Activated CD8-positive, alpha-beta memory T cell treated with anti-CD3 and anti-CD28 coated beads, Interleukin-2, amount 10 ng/mL, durations not matched to agents 7 days and 5 days (primary cell): ENCODE measurements at regions not wholly inside any gene's neighbourhood (a gene's known extent, or its start where the extent isn't known, plus 50 kb on each side); places are given as distances from the start of the nearest gene placed in this dataset.
"Not testable (repeated sequence)": the region's sequence is repeated elsewhere in the genome, so short reads cannot be mapped to it uniquely, and the experiment has no call there.

ENCODE experiments used
- ATAC-seq: fragments of 150-1000 bp; cut with Tn5 transposase; one replicate; pipeline ENCODE4 v1.10.0; 2021; ENCODE audit warnings: moderate library complexity
- CTCF ChIA-PET: fragments of 350-600 bp; sonication (Branson Sonifier 250); formaldehyde crosslinking; loops from one replicate; lab custom pipeline; 2021; ENCODE audit warnings: antibody characterized with exemption; lab: Charles Lee
- DNase-seq: peaks from one replicate; pipeline ENCODE4 v3.0.0-alpha.2; 2020
- H3K27ac Mint-ChIP-seq: one replicate; pipeline ENCODE4 v1.8.0; 2021; ENCODE audit warnings: mild to moderate bottlenecking, mixed read lengths
- H3K27me3 Mint-ChIP-seq: one replicate; pipeline ENCODE4 v1.8.0; 2021; ENCODE audit warnings: mixed read lengths
- H3K36me3 Mint-ChIP-seq: one replicate; pipeline ENCODE4 v1.8.0; 2021; ENCODE audit warnings: mild to moderate bottlenecking, mixed read lengths
- H3K4me1 Mint-ChIP-seq: one replicate; pipeline ENCODE4 v1.8.0; 2021; ENCODE audit warnings: mixed read lengths
- H3K4me3 Mint-ChIP-seq: one replicate; pipeline ENCODE4 v1.8.0; 2021; ENCODE audit warnings: mild to moderate bottlenecking, moderate library complexity, mixed read lengths
- H3K9me3 Mint-ChIP-seq: one replicate; pipeline ENCODE4 v1.8.0; 2022; ENCODE audit warnings: low read depth, mixed read lengths

DNA sequence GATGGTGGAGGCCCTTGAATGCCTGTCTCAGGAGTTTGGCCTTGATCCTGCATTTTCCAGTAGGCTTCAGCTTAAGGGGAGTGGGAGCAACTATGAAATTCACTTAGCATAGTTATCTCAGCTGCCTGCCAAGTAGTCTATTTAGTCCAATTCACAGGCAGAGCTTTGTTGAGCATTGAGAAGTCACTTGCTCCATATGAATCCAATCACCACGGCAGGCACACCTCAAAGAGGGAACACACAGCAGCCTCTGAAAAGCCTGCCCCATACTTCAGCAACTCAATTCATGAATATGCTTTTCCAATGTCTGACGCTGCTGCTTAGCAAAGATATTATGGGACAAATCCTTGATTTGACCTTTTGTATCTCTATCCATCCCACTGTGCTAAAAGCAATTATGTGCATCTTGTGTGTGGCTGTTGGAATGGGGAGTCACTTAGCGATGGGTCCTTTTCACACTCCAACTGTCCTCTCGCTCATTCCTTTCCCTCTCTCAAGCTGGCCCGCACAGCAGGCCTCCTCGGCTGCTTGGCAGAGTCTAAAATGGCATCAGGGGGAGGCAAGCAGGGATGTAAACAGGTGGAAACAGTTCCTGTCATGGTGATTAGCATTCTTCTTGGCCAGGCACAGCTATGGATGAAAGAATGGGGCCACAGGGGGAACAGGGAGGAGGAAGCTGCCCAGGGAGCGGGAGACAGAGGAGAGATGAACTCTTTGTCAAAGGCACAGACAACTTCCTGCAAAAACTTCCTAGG lies 56.0 kb upstream of the LRPPRC start:
- Mint-ChIP-seq H3K4me1 (no peaks in the 10 kb centered on the region), H3K9me3 (no peaks in the 10 kb centered on the region), H3K27me3 (no peaks in the 10 kb centered on the region), H3K4me3 (no peak overlapping the region), H3K27ac (no peak overlapping the region), H3K36me3 (no peaks in the 10 kb centered on the region)
- ATAC-seq (no peak), DNase-seq (no peak)
- CTCF ChIA-PET = interaction anchor here (3.3 kb wide), 1 partner anchor 8 kb away, joined by 16 read pairs; no protein-coding TSS in a partner anchor

DNA sequence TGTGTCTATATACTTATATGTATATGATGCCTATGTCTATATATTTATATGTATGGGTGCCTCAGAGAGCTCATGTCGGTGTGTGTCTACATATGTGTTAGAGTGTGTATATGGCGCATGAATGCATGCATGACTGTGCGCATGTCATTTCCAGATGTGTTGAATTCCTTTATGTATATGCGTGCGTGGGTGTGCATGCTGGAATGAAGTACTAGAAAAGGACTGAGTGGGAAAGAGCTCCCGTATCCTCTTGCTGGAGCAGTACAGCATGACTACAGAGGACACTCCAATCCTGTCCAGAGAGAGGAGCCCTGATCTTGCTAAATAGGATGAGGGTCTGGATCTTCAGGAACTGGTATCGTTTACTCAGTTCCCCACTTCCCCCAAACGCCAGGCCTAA lies 56.8 kb upstream of the LRPPRC start:
- Mint-ChIP-seq H3K27ac (no peak overlapping the region), H3K9me3 (no peaks in the 10 kb centered on the region), H3K36me3 (no peaks in the 10 kb centered on the region), H3K4me3 (no peak overlapping the region), H3K4me1 (no peaks in the 10 kb centered on the region), H3K27me3 (no peaks in the 10 kb centered on the region)
- ATAC-seq (no peak), DNase-seq (no peak)
- CTCF ChIA-PET = interaction anchor here (1.6 to 3.3 kb wide), 2 partner anchors 9 to 10 kb away, joined by 4 to 16 read pairs; no protein-coding TSS in a partner anchor

DNA sequence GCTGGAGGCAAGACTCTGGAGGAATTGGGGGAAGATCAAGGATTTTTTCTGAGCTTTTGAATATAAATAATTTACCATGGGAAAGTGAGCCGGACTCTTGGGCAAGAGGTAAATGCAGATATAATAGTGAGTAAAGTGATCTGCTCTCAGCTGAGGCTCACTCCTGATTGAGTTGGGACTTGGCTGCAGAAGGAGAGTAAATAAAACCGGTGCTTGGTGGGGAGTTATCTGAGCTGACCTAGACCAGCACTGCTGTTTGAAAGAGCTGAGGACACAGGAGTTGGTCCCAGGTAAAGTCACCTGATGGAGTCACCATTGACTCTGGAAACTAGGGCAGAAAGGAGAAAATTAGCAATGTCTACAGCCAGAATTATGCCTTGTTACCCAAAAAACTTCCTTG lies 57.3 kb upstream of the LRPPRC start:
- Mint-ChIP-seq H3K27me3 (no peaks in the 10 kb centered on the region), H3K4me1 (no peaks in the 10 kb centered on the region), H3K27ac (no peak overlapping the region), H3K4me3 (no peak overlapping the region), H3K9me3 (no peaks in the 10 kb centered on the region), H3K36me3 (no peaks in the 10 kb centered on the region)
- CTCF ChIA-PET = interaction anchor here (1.6 to 3.3 kb wide), 2 partner anchors 9 to 10 kb away, joined by 4 to 16 read pairs; no protein-coding TSS in a partner anchor
- no peak for DNase-seq
- no peak for ATAC-seq

DNA sequence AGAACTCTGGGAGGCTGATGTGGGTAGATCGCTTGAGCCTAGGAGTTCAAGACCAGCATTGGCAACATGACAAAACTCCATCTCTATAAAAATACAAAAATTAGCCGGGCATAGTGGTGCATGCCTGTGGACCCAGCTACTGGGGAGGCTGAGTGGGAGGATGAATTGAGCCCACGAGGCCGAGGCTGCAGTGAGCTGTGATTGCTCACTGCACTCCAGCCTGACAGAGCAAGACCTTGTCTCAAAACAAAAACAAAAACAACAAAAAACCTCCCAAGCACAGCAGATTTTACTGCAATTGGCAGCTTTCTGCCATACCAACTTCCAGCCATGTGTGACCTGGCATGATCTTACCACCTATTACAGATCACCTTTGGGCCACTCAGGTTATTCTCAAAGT lies 57.7 kb upstream of the LRPPRC start:
- Mint-ChIP-seq H3K4me3 (no peak overlapping the region), H3K4me1 (no peaks in the 10 kb centered on the region), H3K9me3 (no peaks in the 10 kb centered on the region), H3K36me3 (no peaks in the 10 kb centered on the region), H3K27ac (no peak overlapping the region), H3K27me3 (no peaks in the 10 kb centered on the region)
- ATAC-seq = no peak
- no peak for DNase-seq
- CTCF ChIA-PET = interaction anchor here (1.6 to 3.3 kb wide), 2 partner anchors 9 to 10 kb away, joined by 4 to 16 read pairs; no protein-coding TSS in a partner anchor

DNA sequence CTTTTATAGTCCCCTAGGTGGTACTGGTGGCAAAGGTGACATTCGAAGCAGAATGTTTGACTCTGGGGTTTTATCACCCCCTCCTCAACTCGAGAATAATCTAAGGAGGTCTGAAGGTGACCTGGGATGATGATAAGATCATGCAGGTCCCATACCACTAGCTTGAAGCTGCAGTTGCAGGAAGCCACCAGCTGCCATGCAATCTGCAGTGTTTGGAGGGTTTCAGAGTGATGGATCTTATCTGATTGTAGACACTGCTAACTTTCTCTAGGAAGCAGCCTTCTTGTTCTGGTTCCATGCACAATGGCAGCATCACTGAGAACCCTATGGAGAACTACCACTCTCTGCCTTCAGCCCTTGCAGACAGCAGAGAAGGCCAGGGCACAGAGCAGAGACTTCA lies 59.4 kb upstream of the LRPPRC start:
- no peaks in the 10 kb centered on the region for H3K27me3 Mint-ChIP-seq
- no peaks in the 10 kb centered on the region for H3K36me3 Mint-ChIP-seq
- CTCF ChIA-PET = interaction anchor here (1.5 kb wide), 1 partner anchor 26 kb away, joined by 3 read pairs; no protein-coding TSS in a partner anchor
- no peaks in the 10 kb centered on the region for H3K9me3 Mint-ChIP-seq
- no peak overlapping the region for H3K4me3 Mint-ChIP-seq
- DNase-seq (no peak), ATAC-seq (no peak)
- no peaks in the 10 kb centered on the region for H3K4me1 Mint-ChIP-seq
- no peak overlapping the region for H3K27ac Mint-ChIP-seq

DNA sequence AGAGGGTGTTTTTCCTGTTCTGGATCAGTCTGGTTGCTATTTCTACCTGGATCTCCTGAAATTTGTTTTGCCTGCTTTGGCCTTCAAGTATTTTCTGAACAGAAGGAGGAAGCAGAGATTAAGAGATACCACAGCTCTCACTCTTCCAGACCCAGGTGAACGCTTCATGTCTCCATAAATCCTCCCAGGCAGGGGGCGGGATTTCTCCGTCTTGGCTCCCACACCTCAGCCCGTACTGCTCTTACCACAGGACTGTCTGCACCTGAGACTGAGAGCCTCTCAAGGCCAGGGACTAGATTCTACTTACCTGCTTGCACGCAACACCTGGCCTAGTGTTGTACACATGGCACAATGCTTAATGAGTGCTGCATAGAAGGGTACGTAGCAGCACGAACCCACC lies 59.9 kb upstream of the LRPPRC start:
- no peak for ATAC-seq
- no peak for DNase-seq
- Mint-ChIP-seq H3K9me3 (no peaks in the 10 kb centered on the region), H3K4me1 (no peaks in the 10 kb centered on the region), H3K4me3 (no peak overlapping the region), H3K27ac (no peak overlapping the region), H3K27me3 (no peaks in the 10 kb centered on the region), H3K36me3 (no peaks in the 10 kb centered on the region)
- CTCF ChIA-PET = interaction anchor here (1.5 kb wide), 1 partner anchor 26 kb away, joined by 3 read pairs; no protein-coding TSS in a partner anchor

DNA sequence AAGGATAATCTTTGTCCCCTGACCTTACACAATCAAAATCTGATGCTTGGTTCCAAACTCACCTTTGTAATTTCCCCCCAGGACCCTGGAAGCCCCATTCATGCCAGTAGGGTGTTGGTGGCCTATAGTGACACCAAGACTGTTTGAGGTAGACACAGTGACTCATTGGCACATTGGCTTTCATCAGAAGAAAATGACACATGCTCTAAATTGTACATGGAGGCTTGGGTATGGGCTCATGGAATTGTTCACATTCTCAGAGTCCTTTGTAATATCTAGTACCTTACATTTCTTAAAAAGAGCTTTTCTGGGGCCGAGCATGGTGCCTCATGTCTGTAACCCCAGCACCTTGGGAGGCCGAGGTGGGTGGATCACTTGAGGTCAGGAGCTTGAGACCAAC lies 61.2 kb upstream of the LRPPRC start:
- no peak overlapping the region for H3K4me3 Mint-ChIP-seq
- ATAC-seq (no peak), DNase-seq (no peak)
- H3K9me3 Mint-ChIP-seq = no peaks in the 10 kb centered on the region
- no peak overlapping the region for H3K27ac Mint-ChIP-seq
- H3K27me3 Mint-ChIP-seq = no peaks in the 10 kb centered on the region
- H3K4me1 Mint-ChIP-seq = no peaks in the 10 kb centered on the region
- H3K36me3 Mint-ChIP-seq = no peaks in the 10 kb centered on the region
- CTCF ChIA-PET = interaction anchor here (0.8 kb wide), 1 partner anchor 422 kb away, joined by 3 read pairs; no protein-coding TSS in a partner anchor

DNA sequence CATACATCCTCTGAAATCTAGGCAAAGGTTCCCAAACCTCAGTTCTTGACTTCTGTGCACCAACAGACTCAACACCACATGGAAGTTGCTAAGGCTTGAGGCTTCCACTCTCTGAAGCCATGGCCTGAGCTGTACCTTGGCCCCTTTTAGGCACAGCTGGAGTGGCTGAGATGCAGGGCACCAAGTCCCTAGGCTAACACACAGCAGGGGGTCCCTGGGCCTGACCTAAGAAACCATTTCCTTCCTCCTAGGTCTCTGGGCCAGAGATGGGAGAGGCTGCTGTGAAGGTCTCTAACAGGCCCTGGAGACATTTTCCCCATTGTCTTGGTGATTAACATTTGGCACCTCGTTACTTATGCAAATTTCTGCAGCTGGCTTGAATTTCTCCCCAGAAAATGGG lies 64.5 kb upstream of the LRPPRC start:
- CTCF ChIA-PET, H3K4me3 Mint-ChIP-seq, H3K27ac Mint-ChIP-seq, H3K36me3 Mint-ChIP-seq, ATAC-seq, DNase-seq, H3K9me3 Mint-ChIP-seq, H3K4me1 Mint-ChIP-seq, H3K27me3 Mint-ChIP-seq: not testable (repeated sequence)

DNA sequence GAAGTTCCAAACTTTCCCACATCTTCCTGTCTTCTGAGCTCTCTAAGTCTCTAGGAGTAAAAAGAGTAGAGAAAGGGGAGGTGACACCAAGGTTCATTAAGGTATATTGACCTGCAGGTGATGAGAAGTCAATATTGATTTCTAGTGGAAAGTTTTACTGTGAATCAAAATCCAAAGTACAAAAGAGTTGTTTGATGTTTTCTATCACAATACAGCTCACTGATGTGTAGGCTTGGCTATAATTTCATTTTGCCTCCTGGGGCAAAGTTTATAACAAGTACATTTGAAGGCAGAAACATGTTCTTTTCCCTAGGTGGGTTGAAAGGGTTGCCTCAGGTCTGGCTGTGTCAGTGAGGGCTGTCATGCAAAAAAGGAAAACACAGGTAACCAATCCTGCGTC lies 65.2 kb upstream of the LRPPRC start:
- DNase-seq (no peak), ATAC-seq (no peak)
- H3K9me3 Mint-ChIP-seq = no peaks in the 10 kb centered on the region
- no peak overlapping the region for H3K27ac Mint-ChIP-seq
- no peaks in the 10 kb centered on the region for H3K36me3 Mint-ChIP-seq
- no peaks in the 10 kb centered on the region for H3K4me1 Mint-ChIP-seq
- H3K4me3 Mint-ChIP-seq = no peak overlapping the region
- CTCF ChIA-PET = no interaction called here
- H3K27me3 Mint-ChIP-seq = no peaks in the 10 kb centered on the region

DNA sequence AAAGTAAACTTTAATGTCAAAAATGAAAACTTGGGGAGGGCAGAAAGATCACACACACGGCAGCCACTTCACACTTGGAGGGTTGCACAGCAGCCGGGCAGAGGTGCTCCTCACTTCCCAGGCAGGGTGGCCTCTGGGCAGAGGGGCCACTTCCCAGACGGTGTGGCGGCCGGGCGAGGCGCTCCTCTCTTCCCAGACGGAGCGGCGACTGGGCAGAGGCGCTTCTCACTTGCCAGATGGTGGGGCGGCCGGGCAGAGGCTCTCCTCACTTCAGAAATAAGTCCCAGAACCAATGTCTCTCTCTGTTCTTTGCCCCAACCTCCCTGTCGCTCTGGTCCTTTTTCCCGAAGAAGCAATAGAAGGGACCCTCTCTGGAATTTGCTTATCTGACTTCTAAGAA lies 65.7 kb upstream of the LRPPRC start:
- CTCF ChIA-PET = no interaction called here
- Mint-ChIP-seq H3K27me3 (no peaks in the 10 kb centered on the region), H3K4me3 (no peak overlapping the region), H3K36me3 (no peaks in the 10 kb centered on the region), H3K4me1 (no peaks in the 10 kb centered on the region), H3K9me3 (no peaks in the 10 kb centered on the region), H3K27ac (no peak overlapping the region)
- ATAC-seq (no peak), DNase-seq (no peak)

DNA sequence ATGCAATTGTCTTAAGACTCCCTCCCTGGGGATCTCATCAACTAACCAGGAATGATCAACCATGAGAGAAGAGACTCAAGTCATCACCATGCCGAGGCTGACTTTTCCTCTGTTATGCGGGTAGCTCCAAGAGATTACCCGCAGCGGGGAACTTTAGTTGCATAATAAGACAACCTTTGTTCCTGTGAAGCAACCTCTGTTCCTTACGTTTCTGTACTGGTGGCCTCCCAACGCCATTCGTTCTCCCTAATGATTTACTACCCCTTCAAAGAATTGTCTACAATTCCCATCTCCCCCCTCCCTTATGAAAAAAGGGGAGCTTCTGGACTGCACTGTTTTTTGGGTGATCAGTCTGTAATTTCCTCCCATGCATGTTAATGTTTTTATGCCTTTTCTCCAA lies 66.1 kb upstream of the LRPPRC start:
- CTCF ChIA-PET = interaction anchor here (1.0 to 2.9 kb wide), 2 partner anchors 9 to 17 kb away, joined by 4 to 12 read pairs; no protein-coding TSS in a partner anchor
- H3K9me3 Mint-ChIP-seq = no peaks in the 10 kb centered on the region
- no peaks in the 10 kb centered on the region for H3K27me3 Mint-ChIP-seq
- H3K27ac Mint-ChIP-seq = no peak overlapping the region
- ATAC-seq (no peak), DNase-seq (no peak)
- H3K4me3 Mint-ChIP-seq = no peak overlapping the region
- no peaks in the 10 kb centered on the region for H3K36me3 Mint-ChIP-seq
- H3K4me1 Mint-ChIP-seq = no peaks in the 10 kb centered on the region

DNA sequence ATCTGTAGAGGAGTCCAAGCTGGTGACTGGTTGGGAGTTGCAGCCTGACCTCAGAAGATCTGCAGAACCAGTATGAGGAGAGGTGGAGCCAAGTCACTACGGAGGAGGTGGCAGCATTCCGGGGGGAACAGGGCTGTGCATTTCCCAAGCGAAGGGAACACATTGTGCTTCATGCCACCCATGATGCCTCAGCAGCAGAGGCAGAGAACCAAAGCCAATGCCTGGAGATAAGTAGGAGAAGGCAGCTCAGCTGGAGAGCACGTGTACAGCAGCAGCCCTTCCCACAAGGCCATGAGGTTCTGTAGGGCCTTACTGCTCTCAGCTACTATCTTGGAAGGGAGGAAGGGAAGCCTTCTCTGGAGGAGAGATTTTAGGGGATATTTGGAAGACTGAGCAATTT lies 67.2 kb upstream of the LRPPRC start:
- Mint-ChIP-seq H3K27ac (no peak overlapping the region), H3K4me3 (no peak overlapping the region), H3K9me3 (no peaks in the 10 kb centered on the region), H3K27me3 (no peaks in the 10 kb centered on the region), H3K36me3 (no peaks in the 10 kb centered on the region), H3K4me1 (no peaks in the 10 kb centered on the region)
- DNase-seq (no peak), ATAC-seq (no peak)
- CTCF ChIA-PET = interaction anchor here (0.6 to 2.9 kb wide), 2 partner anchors 18 to 94 kb away, joined by 3 to 12 read pairs; no protein-coding TSS in a partner anchor

DNA sequence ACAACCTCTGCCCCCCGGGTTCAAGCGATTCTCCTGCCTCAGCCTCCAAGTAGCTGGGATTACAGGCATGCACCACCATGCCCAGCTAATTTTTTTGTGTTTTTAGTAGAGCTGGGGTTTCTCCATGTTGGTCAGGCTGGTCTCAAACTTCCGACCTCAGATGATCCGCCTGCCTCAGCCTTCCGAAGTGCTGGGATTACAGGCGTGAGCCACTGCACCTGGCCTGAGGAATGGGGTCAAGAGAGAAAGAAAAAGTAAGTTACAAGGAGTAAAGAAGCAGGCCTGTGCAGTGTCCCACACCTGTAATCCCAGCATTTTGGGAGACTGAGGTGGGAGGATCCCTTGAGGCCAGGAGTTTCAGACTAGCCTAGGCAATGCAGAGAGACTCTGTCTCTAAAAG lies 68.5 kb upstream of the LRPPRC start:
- CTCF ChIA-PET = interaction anchor here (1.3 to 2.9 kb wide), 3 partner anchors 11 to 26 kb away, joined by 3 to 12 read pairs (median 4); no protein-coding TSS in a partner anchor
- not testable (repeated sequence) for DNase-seq, H3K27me3 Mint-ChIP-seq, H3K36me3 Mint-ChIP-seq, H3K9me3 Mint-ChIP-seq, H3K4me1 Mint-ChIP-seq, H3K4me3 Mint-ChIP-seq, ATAC-seq, H3K27ac Mint-ChIP-seq
